ENCODE measurements at regions not wholly inside any gene's neighbourhood (a gene's known extent, or its start where the extent isn't known, plus 50 kb on each side); places are given as distances from the start of the nearest gene placed in this dataset.
"Not testable (repeated sequence)": the region's sequence is repeated elsewhere in the genome, so short reads cannot be mapped to it uniquely, and the experiment has no call there.

DNA sequence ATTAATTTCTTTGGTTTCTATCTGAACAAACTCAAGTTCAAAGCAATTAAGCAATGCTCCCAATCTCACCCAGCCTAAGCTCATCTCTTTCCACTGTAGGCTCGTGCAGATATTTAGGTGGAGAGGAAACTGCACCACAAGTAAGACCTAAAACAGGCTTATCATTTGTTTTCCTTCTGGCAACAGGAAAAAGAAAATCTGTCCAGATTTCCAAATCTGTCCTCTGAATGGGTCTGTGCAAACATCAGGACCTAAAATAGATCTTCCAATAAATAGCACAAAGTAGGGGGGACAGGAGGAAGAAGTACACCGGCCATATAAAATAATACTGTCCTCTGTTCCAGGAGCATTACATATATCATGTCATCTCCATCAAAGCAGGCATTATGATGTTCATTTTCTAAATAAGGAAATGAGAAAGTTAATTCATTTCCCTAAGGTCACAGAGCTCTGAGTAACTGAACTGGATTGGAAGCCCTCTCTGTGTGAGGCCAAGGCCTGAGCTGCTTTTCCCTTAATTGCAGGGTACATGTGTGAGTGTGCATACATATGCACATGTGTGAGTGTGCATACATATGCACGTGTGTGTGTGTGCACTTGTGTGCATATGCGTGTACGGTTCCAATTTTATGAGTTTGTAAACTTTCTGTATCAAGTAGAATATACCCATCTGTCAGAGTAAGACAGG, 92.8 kb upstream of the PARD3 start:
- no peak for DNase-seq (ENCODE audit: low read depth)

DNA sequence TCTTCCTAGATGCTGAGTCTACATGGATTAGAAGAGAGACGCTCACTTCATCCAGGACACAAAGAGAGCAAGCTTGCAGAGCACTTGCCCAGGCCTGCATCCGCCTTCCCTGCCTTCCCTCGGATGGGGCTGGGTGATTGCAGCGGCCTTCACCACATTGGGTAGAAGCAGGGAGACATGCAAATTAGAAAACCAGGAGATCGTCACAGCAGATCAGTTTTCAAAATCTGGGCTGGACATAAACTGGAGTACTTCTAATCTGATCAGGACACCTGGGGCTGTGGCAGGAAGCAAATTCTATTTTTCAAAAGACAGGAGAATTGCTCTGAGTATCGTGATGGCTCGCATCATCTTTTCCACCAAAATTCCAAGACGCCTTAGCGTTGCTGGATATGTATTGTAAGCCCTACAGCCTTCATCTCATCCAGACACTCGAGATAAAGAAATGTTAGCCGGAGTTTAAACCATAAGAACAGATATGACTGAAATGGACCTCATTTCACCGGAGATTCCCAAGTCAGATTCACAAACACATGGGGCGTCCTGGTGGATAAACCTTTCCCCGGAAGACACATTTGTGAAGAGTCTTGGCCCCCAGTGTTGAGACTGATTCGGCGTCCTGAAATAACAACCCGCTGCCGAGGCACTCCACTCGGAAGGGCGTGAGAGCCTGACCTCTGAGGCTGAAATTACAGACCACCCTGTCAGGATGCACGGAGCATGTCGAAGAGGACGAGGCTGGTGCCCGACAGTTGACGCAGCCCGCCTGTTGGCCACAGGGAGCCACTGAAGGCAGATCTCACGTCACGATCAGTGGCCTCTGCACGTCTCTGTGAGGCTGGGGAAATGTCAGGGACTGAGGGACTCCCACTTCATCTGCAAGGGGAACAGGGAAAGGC, 91.2 kb upstream of the PARD3 start:
- no peak for DNase-seq (ENCODE audit: low read depth)

DNA sequence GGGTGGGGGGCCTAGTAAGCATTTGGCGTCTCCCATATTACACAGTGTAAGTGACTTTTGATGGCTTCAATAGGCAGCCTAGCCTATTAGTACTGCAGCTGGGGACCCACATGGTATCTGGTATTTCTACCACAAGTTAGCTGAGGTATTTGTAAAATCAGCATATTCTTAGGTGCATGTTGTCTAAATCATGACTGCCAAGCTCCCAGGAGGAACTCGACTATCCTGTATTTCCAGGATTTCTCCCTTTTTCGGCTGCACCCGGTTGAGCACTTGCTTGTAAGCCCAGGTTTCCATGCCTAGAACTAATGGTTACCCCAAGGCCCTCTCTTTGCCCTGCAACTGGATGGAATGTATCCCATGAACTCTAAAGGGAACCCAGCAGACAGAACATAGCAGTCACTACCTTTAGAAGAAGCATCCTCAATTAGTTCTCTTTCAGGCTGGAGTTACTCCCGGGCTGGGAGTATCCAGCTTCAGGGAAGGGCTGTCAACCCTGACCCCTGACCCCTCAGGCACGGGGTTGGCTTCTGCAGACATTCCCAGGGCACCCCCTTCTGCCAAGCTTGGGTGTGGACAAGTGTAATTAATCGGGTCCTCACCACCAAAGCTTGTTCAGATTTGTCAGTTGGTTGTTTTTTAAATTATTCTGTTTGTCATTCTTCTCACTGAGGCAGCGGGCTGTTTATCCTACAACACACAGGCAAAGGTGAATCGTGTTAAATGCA, 90.3 kb upstream of the PARD3 start:
- DNase-seq (ENCODE audit: low read depth): no peak

DNA sequence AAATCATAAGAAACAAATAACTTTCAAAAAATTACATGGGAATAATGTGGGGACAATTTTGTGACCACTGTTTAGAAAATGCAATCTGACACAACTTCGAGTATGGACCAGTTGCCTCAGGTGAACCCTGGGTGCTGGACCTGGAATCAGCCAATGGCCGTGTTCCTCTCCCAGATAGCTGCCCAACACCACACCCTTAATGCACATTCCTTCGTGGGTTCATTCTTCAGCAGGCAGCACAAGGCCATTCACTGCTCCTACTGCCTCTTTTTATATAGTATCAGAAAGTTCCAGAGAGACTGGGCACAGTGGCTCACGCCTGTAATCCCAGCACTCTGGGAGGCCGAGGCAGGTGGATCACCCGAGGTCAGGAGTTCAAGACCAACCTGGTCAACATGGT, 89.1 kb upstream of the PARD3 start:
- no peak for DNase-seq (ENCODE audit: low read depth)

DNA sequence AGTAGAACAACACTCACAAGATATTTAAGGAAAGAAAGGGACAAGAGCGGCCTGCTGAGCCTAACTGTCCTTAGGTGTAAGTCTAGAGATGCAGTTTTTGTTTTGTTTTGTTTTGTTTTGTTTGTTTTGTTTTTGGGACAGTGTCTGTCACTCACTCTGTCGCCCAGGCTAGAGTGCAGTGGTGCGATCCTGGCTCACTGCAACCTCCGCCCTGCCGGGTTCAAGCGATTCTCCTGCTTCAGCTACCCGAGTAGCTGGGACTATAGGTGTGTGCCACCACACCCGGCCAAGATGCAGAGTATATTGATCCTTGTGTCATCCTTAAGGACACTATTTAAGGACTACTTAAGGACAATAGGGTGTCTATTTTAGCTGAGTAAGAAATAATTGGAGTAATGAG, 84.1 kb upstream of the PARD3 start:
- no peak for DNase-seq (ENCODE audit: low read depth)

GRCh38 chr10:34895977-34896376, 80.9 kb upstream of the PARD3 start:
- DNase-seq (ENCODE audit: low read depth): no peak

DNA sequence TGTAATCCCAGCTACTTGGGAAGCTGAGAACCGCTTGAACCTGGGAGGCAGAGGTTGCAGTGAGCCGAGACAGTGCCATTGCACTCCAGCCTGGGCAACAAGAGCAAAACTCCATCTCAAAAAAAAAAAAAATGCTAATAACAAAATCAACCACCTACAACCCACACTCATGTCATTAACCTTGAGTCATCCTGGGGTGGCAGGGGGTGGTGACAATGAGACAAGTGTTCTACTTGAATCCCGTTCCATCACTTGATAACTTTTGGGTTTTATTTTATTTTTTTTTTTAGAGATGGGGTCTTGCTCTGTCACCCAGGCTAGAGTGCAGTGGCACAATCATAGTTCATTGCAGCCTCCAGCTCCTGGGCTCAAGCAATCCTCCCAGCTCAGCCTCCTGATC, 80.0 kb upstream of the PARD3 start:
- not testable (repeated sequence) for DNase-seq (ENCODE audit: low read depth)

DNA sequence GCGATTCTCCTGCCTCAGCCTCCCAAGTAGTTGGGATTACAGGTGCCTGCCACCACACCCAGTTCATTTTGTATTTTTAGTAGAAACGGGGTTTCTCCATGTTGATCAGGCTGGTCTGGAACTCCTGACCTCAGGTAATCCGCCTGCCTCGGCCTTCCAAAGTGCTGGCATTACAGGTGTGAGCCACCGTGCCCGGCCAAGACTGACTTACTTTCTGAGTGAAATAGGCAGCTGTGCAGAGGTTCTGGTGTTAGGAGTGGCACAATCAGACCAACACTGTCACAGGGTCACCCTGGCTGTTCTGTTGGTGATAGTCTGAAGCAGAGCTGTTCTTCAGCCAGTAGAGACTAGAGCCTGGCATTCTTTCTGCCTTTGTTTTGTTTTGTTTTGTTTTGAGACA, 77.4 kb upstream of the PARD3 start:
- not testable (repeated sequence) for DNase-seq (ENCODE audit: low read depth)

DNA sequence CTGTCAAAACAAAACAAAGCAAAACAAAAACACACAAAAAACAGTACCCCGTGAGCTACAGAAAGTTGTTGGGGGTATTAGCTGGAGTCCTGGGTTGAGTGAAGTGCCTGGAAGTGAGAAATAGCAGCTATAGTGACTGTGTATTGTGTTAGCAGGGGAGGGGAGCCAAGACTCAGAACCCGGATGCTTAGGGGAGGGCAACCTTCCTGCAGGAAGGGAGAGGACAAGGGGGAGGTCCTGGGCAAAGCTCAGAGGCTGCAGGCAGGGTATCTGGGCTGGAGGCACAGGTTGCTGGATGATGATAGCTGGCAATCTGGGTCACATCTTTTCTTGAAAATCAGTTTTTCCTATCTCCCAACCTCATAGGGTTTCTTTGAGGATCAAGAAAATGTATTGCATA, 75.8 kb upstream of the PARD3 start:
- DNase-seq (ENCODE audit: low read depth): no peak

DNA sequence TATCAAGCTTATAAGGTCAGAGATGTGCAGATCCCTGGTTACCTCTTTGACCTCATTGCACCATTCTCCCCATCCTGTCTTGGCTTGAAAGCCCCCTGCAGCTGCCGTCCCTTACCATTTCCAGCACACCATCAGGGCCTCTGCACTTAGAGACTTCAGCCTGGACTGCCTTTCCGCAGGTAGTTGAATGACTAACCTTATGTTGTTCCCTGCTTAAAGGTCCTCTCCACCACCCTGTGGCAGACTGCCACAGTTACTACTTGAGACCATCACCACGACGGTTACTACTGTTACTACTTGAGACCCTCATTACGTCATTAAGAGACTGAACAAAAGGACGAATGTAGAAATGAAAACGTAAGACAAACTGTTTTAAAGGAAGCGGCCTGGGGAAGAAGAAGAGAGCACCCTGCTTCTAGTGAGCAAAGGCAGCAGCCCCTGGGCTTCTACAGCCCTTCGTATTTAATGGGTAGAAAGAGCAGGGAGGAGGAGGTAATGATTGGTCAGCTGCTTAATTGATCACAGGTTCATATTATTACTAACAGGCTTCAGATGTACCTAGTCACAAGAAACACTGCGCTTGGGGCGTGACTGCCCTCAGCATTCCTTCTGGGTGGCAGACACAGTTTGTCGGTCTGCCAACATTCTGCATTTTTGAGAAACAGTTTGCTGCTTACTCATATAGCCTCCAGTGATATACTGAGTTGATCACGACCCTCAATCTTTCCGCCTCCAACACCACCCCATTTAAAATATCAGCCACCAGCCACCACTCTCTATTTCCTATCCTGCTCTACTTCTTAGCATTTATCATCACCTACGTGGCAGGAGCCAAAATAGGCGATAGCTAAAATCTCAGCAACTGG, 74.1 kb upstream of the PARD3 start:
- DNase-seq (ENCODE audit: low read depth): peak; percentile 20

- no peak for DNase-seq (ENCODE audit: low read depth)
Measured at GRCh38 chr10:34886906-34887642, 72.0 kb upstream of the PARD3 start.

GRCh38 chr10:34885898-34886297, 70.8 kb upstream of the PARD3 start:
- DNase-seq (ENCODE audit: low read depth): no peak

DNA sequence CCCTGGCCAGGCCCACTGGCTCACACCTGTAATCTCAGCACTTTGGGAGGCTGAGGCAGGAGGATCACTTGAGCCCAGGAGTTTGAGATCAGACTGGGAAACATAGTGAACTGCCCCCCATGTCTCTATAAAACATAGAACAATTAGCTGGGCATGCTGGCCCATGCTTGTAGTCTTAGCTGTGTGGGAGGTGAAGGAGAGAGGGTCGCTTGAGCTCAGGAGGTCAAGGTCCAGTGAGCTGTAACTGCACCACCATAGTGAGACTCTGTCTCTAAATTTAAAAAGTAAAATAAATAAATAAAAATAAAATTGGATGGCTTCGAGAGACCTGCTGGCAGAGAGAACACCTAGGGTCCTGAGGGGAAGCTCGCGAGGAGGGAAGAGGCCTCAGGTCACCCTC, 69.9 kb upstream of the PARD3 start:
- DNase-seq (ENCODE audit: low read depth): no peak

- no peak for DNase-seq (ENCODE audit: low read depth)
Measured at GRCh38 chr10:34884272-34884952, 69.3 kb upstream of the PARD3 start.

DNA sequence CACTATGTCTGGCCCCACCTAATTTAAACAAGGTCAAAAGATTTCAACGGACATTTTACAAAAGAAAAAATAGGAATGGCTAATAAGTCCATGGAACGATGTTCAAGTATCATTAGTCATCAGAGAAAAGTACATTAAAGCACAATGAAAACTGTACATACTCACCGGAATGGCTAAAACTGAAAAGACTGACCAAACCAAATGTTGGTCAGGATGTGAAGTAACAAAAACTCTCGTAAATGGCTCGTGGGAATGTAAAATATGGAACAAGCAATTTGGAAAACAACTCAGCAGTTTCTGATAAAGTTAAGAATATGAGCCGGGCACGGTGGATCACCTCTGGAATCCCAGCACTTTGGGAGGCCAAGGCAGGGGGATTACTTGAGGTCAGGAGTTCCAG, 65.7 kb upstream of the PARD3 start:
- DNase-seq (ENCODE audit: low read depth): no peak

DNA sequence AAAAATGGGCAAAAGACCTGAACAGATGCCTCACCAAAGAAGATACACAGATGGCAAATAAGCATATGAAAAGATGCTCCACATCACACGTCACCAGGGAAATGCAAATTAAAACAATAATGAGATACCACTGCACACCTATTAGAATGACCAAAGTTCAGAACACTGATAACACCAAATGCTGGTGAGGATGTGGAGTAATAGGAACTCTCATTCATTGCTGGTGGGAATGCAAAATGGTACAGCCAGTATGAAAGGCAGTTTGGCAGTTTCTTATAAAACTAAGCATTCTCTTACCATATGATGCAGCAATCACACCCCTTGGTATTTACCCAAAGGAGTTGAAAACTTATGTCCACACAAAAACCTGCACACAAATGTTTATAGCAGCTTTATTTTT, 63.6 kb upstream of the PARD3 start:
- DNase-seq (ENCODE audit: low read depth): not testable (repeated sequence)

DNA sequence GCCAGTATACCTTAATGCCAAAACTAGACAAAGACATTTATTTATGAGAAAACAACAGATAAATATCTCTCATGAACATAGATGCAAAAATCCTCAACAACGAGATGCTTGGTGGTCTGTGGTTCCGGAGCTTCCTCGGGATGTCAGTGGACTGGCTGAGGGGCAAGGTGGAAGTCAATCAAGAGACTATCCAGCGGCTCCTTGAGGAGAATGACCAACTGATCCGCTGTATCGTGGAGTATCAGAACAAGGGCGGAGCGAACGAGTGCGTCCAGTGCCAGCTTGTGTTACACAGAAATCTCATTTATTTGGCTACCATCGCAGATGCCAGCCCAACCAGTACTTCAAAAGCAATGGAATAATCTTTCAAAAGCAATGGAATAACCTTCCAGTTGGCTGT, 60.0 kb upstream of the PARD3 start:
- DNase-seq (ENCODE audit: low read depth): no peak

GRCh38 chr10:34872820-34873219, 57.7 kb upstream of the PARD3 start:
- DNase-seq (ENCODE audit: low read depth): no peak

- DNase-seq (ENCODE audit: low read depth): no peak
Measured at GRCh38 chr10:34869135-34869836, 54.2 kb upstream of the PARD3 start.

- DNase-seq (ENCODE audit: low read depth): no peak
Measured at GRCh38 chr10:34868589-34868988, 53.5 kb upstream of the PARD3 start.
